ENCODE measurements at regions not wholly inside any gene's neighbourhood (a gene's known extent, or its start where the extent isn't known, plus 50 kb on each side); places are given as distances from the start of the nearest gene placed in this dataset.
A peak's percentile ranks its signal among the peaks of the same experiment; 100 is the strongest.
"Not testable (repeated sequence)": the region's sequence is repeated elsewhere in the genome, so short reads cannot be mapped to it uniquely, and the experiment has no call there.

GRCh38 chr10:130246113-130246512 lies 109.9 kb downstream of the GLRX3 start:
- peaks cover 3% of the 10 kb centered on the region for H3K9me3 Mint-ChIP-seq (ENCODE audit: low read depth)
- CTCF ChIA-PET, result no interaction called here
- peaks cover 4% of the 10 kb centered on the region for H3K36me3 Mint-ChIP-seq
- no peak overlapping the region for H3K27ac Mint-ChIP-seq
- H3K4me1 Mint-ChIP-seq, result peaks cover 10% of the 10 kb centered on the region
- no peak for ATAC-seq
- DNase-seq, result no peak
- H3K27me3 Mint-ChIP-seq, result peaks cover 18% of the 10 kb centered on the region
- H3K4me3 Mint-ChIP-seq, result no peak overlapping the region

- CTCF ChIA-PET, result no interaction called here
- H3K27ac Mint-ChIP-seq, result no peak overlapping the region
- H3K27me3 Mint-ChIP-seq, result no peaks in the 10 kb centered on the region
- DNase-seq, result peak; percentile 5
- no peaks in the 10 kb centered on the region for H3K4me1 Mint-ChIP-seq
- no peak overlapping the region for H3K4me3 Mint-ChIP-seq
- ATAC-seq, result no peak
- no peaks in the 10 kb centered on the region for H3K9me3 Mint-ChIP-seq (ENCODE audit: low read depth)
- H3K36me3 Mint-ChIP-seq, result no peaks in the 10 kb centered on the region
These were observed 113.9 kb downstream of the GLRX3 start for GRCh38 chr10:130250127-130250526.

GRCh38 chr10:130251766-130252165 lies 115.6 kb downstream of the GLRX3 start:
- Mint-ChIP-seq H3K4me3 (no peak overlapping the region), H3K27me3 (no peaks in the 10 kb centered on the region), H3K36me3 (no peaks in the 10 kb centered on the region), H3K9me3 (ENCODE audit: low read depth) (no peaks in the 10 kb centered on the region), H3K4me1 (no peaks in the 10 kb centered on the region), H3K27ac (no peak overlapping the region)
- CTCF ChIA-PET, result no interaction called here
- ATAC-seq, result no peak
- DNase-seq, result no peak

GRCh38 chr10:130254243-130254642 lies 118.1 kb downstream of the GLRX3 start:
- CTCF ChIA-PET, result no interaction called here
- H3K9me3 Mint-ChIP-seq (ENCODE audit: low read depth), result no peaks in the 10 kb centered on the region
- H3K4me3 Mint-ChIP-seq, result no peak overlapping the region
- no peaks in the 10 kb centered on the region for H3K36me3 Mint-ChIP-seq
- DNase-seq (no peak), ATAC-seq (no peak)
- H3K27ac Mint-ChIP-seq, result no peak overlapping the region
- H3K4me1 Mint-ChIP-seq, result no peaks in the 10 kb centered on the region
- H3K27me3 Mint-ChIP-seq, result no peaks in the 10 kb centered on the region

- Mint-ChIP-seq H3K36me3 (no peaks in the 10 kb centered on the region), H3K9me3 (ENCODE audit: low read depth) (no peaks in the 10 kb centered on the region), H3K27me3 (no peaks in the 10 kb centered on the region), H3K27ac (no peak overlapping the region), H3K4me1 (no peaks in the 10 kb centered on the region), H3K4me3 (no peak overlapping the region)
- peak; percentile 0 for DNase-seq
- ATAC-seq, result no peak
- CTCF ChIA-PET, result no interaction called here
These were observed 118.5 kb downstream of the GLRX3 start for GRCh38 chr10:130254662-130255061.

- Mint-ChIP-seq H3K4me3 (no peak overlapping the region), H3K27ac (no peak overlapping the region), H3K36me3 (no peaks in the 10 kb centered on the region), H3K9me3 (ENCODE audit: low read depth) (no peaks in the 10 kb centered on the region), H3K27me3 (no peaks in the 10 kb centered on the region), H3K4me1 (no peaks in the 10 kb centered on the region)
- DNase-seq (peak; percentile 15), ATAC-seq (no peak)
- CTCF ChIA-PET, result no interaction called here
These were observed 119.6 kb downstream of the GLRX3 start for GRCh38 chr10:130255777-130256176.

- ATAC-seq (no peak), DNase-seq (no peak)
- Mint-ChIP-seq H3K9me3 (ENCODE audit: low read depth) (no peaks in the 10 kb centered on the region), H3K27me3 (no peaks in the 10 kb centered on the region), H3K27ac (no peak overlapping the region), H3K4me3 (no peak overlapping the region), H3K36me3 (no peaks in the 10 kb centered on the region), H3K4me1 (no peaks in the 10 kb centered on the region)
- CTCF ChIA-PET, result no interaction called here
These were observed 121.7 kb downstream of the GLRX3 start for GRCh38 chr10:130257897-130258296.

- CTCF ChIA-PET, result no interaction called here
These were observed 123.2 kb downstream of the GLRX3 start for GRCh38 chr10:130259380-130259779.

GRCh38 chr10:130261306-130261705 lies 125.1 kb downstream of the GLRX3 start:
- Mint-ChIP-seq H3K27ac (no peak overlapping the region), H3K4me3 (no peak overlapping the region), H3K9me3 (ENCODE audit: low read depth) (peaks cover 5% of the 10 kb centered on the region), H3K36me3 (no peaks in the 10 kb centered on the region), H3K27me3 (no peaks in the 10 kb centered on the region), H3K4me1 (no peaks in the 10 kb centered on the region)
- CTCF ChIA-PET, result no interaction called here
- DNase-seq (no peak), ATAC-seq (no peak)

More at GRCh38 chr10:130259380-130259779, 123.2 kb downstream of the GLRX3 start:
- no peak overlapping the region for H3K4me3 Mint-ChIP-seq
- peaks cover 2% of the 10 kb centered on the region for H3K9me3 Mint-ChIP-seq (ENCODE audit: low read depth)
- H3K27me3 Mint-ChIP-seq, result no peaks in the 10 kb centered on the region
- ATAC-seq, result no peak
- no peaks in the 10 kb centered on the region for H3K36me3 Mint-ChIP-seq
- H3K4me1 Mint-ChIP-seq, result no peaks in the 10 kb centered on the region
- no peak overlapping the region for H3K27ac Mint-ChIP-seq
- no peak for DNase-seq

GRCh38 chr10:130261766-130262165 lies 125.6 kb downstream of the GLRX3 start:
- ATAC-seq (no peak), DNase-seq (no peak)
- peaks cover 5% of the 10 kb centered on the region for H3K9me3 Mint-ChIP-seq (ENCODE audit: low read depth)
- no peaks in the 10 kb centered on the region for H3K4me1 Mint-ChIP-seq
- H3K27me3 Mint-ChIP-seq, result no peaks in the 10 kb centered on the region
- H3K27ac Mint-ChIP-seq, result no peak overlapping the region
- H3K4me3 Mint-ChIP-seq, result no peak overlapping the region
- CTCF ChIA-PET, result no interaction called here
- no peaks in the 10 kb centered on the region for H3K36me3 Mint-ChIP-seq

- DNase-seq, result no peak
- H3K36me3 Mint-ChIP-seq, result no peaks in the 10 kb centered on the region
These were observed 127.1 kb downstream of the GLRX3 start for GRCh38 chr10:130263289-130263688.

GRCh38 chr10:130265542-130265941 lies 129.4 kb downstream of the GLRX3 start:
- H3K36me3 Mint-ChIP-seq, result no peaks in the 10 kb centered on the region
- H3K4me1 Mint-ChIP-seq, result no peaks in the 10 kb centered on the region
- ATAC-seq (no peak), DNase-seq (no peak)
- H3K27me3 Mint-ChIP-seq, result no peaks in the 10 kb centered on the region
- CTCF ChIA-PET, result no interaction called here
- peaks cover 8% of the 10 kb centered on the region for H3K9me3 Mint-ChIP-seq (ENCODE audit: low read depth)
- no peak overlapping the region for H3K27ac Mint-ChIP-seq
- H3K4me3 Mint-ChIP-seq, result no peak overlapping the region

More at GRCh38 chr10:130263289-130263688, 127.1 kb downstream of the GLRX3 start:
- CTCF ChIA-PET, result no interaction called here
- Mint-ChIP-seq H3K4me3 (no peak overlapping the region), H3K27me3 (no peaks in the 10 kb centered on the region), H3K27ac (no peak overlapping the region), H3K4me1 (no peaks in the 10 kb centered on the region), H3K9me3 (ENCODE audit: low read depth) (peaks cover 5% of the 10 kb centered on the region)
- ATAC-seq, result no peak

- no peak for DNase-seq
These were observed 146.5 kb downstream of the GLRX3 start for GRCh38 chr10:130282492-130283218.

GRCh38 chr10:130283219-130283545 lies 147.0 kb downstream of the GLRX3 start:
- CTCF ChIA-PET, result no interaction called here
- DNase-seq, result no peak
- Mint-ChIP-seq H3K9me3 (ENCODE audit: low read depth) (peaks cover 58% of the 10 kb centered on the region), H3K27ac (no peak overlapping the region), H3K4me1 (no peaks in the 10 kb centered on the region), H3K36me3 (peaks cover 11% of the 10 kb centered on the region), H3K4me3 (no peak overlapping the region), H3K27me3 (no peaks in the 10 kb centered on the region)
- no peak for ATAC-seq

More at GRCh38 chr10:130282492-130283218, 146.5 kb downstream of the GLRX3 start:
- Mint-ChIP-seq H3K27me3 (no peaks in the 10 kb centered on the region), H3K4me3 (no peak overlapping the region), H3K27ac (no peak overlapping the region), H3K36me3 (peaks cover 11% of the 10 kb centered on the region), H3K9me3 (ENCODE audit: low read depth) (peaks cover 56% of the 10 kb centered on the region), H3K4me1 (no peaks in the 10 kb centered on the region)
- ATAC-seq, result no peak
- CTCF ChIA-PET, result no interaction called here

- H3K9me3 Mint-ChIP-seq (ENCODE audit: low read depth), result peaks cover 34% of the 10 kb centered on the region
- CTCF ChIA-PET, result not testable (repeated sequence)
These were observed 159.6 kb downstream of the GLRX3 start for GRCh38 chr10:130295761-130296160.

More at GRCh38 chr10:130295761-130296160, 159.6 kb downstream of the GLRX3 start:
- H3K36me3 Mint-ChIP-seq, ATAC-seq, H3K4me3 Mint-ChIP-seq, H3K27ac Mint-ChIP-seq, H3K4me1 Mint-ChIP-seq, H3K27me3 Mint-ChIP-seq, DNase-seq: not testable (repeated sequence)

Data from activated CD8-positive, alpha-beta memory T cell treated with anti-CD3 and anti-CD28 coated beads, Interleukin-2, amount 10 ng/mL, durations not matched to agents 7 days and 5 days (primary cell).